GM19023 (cell line): ENCODE measurements at regions not wholly inside any gene's neighbourhood (a gene's known extent, or its start where the extent isn't known, plus 50 kb on each side); places are given as distances from the start of the nearest gene placed in this dataset.
"Not testable (repeated sequence)": the region's sequence is repeated elsewhere in the genome, so short reads cannot be mapped to it uniquely, and the experiment has no call there.

Experiments used
- ATAC-seq: cut with Tn5 transposase; IDR thresholded peaks from one replicate; pipeline ENCODE4 v1.9.1; 2021; ENCODE audit warnings: mild to moderate bottlenecking, moderate library complexity; ENCODE audit not compliant: unreplicated experiment

GRCh38 chr2:160721089-160722040 is 227.8 kb upstream of the RBMS1 start:
- ATAC-seq, result no peak

- no peak for ATAC-seq
These were observed 232.4 kb upstream of the RBMS1 start for GRCh38 chr2:160726046-160726445.

- no peak for ATAC-seq
These were observed 236.8 kb upstream of the RBMS1 start for GRCh38 chr2:160730296-160730995.

DNA sequence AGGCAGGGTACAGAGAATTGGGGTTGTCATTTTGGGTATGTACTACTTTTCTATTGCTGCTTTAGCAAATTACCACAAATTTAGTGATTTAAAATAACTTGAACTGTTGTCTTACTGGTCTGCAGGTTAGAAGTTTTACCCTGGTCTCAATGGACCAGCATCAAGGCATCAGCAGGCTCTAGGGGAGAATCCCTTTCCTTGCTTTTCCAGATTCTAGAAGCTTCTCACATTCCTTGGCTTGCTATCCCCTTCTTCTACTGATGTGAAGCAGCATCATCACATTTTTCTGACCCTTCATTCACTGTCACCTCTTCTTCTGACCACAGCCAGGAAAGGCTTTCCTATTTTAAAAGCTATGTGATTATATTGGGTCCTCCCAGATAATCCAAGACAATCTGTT is 237.8 kb upstream of the RBMS1 start:
- no peak for ATAC-seq

DNA sequence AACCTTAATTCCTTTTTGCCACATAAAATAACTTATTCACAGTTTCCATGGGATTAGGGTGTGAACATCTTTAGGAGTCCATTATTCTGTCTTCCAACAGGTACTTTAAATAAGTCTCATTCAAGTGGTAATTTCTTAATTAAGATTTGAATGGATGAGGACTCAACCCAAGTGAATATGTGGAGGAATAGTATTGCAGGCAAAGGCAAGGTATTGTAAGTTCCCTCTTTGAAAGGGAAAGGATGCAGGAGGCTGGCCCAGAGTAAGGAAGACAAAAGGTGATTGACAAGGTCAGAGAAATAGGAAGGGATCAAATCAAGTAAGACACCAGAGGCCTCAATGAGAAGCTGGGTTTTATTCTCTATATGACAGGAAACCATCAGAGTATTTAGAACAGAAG is 238.2 kb upstream of the RBMS1 start:
- no peak for ATAC-seq

DNA sequence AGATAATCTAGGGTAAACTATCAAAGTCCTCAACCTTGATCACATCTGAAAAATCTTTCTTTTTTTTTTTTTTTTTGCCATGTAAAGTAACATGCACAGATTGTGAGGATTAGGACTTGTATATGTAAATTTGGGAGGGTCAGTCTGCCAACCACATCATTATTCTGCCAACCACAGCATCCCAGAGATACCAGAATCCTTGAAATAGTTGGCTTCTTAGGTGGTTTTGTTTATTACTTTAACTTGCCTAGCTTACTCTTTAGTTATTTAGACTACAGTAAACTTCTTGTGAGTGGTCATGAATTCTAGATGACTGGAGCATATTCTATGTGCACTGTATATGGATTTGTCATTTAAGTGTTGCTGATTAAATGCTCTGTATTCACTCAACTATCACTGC is 242.1 kb upstream of the RBMS1 start:
- ATAC-seq, result no peak

- ATAC-seq, result no peak
These were observed 242.8 kb upstream of the RBMS1 start for GRCh38 chr2:160736148-160737028.

DNA sequence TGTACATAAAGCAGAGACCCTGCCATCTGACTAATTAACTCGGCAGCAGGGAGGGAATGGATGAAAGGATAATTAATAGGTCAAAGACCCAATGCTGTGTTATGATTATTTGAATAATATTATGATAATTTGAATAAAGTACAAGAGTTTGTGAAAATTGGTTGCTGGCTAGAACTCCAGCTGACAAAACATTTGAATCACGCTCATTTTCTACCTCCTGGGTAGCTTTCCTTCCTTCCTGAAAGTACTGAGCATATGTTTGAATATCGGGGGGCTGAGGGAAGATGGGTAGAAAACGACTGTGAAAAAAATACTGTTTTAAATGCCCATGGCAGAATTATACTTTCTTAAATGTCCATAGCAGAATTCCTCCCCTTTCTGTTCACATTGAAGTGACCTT is 243.6 kb upstream of the RBMS1 start:
- no peak for ATAC-seq

- ATAC-seq, result no peak
These were observed 247.7 kb upstream of the RBMS1 start for GRCh38 chr2:160741271-160741670.

GRCh38 chr2:160741815-160742214 is 248.2 kb upstream of the RBMS1 start:
- no peak for ATAC-seq

DNA sequence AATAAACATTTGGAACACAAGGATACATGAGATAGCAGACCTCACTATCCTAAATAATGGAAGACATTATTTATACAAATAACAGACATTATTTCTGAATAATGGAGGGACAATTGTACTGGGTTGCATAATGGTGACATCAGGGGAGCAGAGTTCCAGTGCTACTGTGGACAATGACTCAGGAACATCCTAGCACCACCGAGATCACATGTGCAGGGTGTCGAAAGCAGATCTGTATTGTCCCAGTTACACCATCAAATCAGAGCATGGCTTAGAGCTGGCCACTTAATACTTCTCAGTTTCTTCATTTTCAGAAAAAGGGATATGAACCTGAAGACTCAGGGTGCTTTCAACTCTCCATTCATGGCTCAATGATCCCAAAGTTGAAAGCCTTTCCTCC is 249.1 kb upstream of the RBMS1 start:
- ATAC-seq, result no peak

- no peak for ATAC-seq
These were observed 254.0 kb upstream of the RBMS1 start for GRCh38 chr2:160747501-160748170.

- ATAC-seq, result no peak
These were observed 257.4 kb upstream of the RBMS1 start for GRCh38 chr2:160751021-160751420.

DNA sequence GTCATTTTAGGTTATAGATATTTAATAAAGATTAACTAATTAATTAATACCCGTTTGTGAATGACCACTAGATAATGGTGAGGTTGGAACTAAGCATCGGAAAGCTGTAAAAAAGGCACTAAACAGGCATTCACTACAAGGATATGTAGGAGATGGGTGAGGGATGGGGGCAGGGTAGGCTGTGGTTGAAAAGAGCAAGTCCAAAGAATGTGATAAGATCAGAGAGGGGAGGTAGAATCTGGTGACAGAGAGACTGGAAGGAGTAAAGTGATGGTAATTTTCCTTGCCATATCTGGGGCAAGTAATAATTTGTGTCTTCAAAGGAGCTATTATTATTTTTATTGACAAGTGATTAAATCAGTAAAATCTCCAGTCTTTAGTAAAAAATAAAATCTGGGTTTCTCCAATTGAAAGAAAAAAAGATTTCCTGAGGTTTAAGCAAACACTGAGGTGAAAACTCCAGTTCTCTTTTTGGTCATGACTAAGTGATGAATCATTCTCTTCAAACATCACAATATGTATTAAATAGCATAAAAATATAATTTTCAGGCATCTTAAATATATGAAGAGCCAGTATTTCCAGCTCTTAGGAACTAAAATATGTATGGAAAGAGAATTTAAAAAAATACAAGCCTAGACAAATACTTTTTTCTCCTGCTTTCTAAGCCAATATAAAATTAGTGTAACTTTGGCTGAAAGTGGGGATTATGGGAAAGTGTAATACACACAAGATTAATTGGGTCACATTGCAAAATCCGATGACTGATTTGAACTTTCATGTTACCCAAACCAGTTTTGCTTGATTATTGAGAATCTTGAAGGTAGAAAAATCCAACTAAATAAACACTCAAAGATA is 259.1 kb upstream of the RBMS1 start:
- ATAC-seq, result no peak

- no peak for ATAC-seq
These were observed 259.7 kb upstream of the RBMS1 start for GRCh38 chr2:160753331-160753654.

DNA sequence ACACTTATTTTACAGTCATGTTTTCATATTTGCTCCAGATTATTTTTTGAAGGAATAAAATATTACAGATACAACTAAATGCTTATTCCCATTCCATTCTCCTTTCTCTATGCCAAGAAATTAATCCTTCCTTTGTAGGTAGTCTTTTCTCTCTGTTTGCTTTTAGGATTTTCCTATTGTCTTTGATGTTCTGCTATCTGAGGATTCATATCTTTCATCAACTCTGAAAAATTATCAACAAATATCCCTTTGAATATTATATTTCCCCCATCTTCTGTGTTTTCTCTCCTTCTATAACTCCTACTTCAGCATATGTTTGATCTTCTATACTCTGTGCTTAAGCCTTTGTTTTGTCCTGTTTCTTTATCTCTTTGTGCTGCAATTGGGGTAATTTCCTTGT is 260.4 kb upstream of the RBMS1 start:
- ATAC-seq, result no peak

DNA sequence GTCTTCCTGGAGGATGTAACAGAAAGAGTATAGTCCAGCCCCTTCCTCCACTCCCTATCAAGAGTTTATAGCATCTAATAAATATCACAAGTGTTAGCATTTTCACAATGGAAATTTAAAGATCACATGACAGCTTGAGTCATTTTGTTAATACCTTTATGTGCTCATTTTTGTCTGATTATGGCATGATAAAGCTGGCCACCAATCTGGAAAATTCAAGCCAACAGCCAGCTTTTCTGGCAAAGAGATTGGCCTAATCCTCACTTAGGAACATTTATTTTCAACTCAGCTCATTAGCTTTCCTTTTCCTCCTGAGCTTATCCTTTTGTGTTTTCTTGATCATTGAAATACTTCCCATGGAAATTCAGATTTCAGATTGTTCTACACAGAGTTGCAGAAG is 262.9 kb upstream of the RBMS1 start:
- no peak for ATAC-seq

DNA sequence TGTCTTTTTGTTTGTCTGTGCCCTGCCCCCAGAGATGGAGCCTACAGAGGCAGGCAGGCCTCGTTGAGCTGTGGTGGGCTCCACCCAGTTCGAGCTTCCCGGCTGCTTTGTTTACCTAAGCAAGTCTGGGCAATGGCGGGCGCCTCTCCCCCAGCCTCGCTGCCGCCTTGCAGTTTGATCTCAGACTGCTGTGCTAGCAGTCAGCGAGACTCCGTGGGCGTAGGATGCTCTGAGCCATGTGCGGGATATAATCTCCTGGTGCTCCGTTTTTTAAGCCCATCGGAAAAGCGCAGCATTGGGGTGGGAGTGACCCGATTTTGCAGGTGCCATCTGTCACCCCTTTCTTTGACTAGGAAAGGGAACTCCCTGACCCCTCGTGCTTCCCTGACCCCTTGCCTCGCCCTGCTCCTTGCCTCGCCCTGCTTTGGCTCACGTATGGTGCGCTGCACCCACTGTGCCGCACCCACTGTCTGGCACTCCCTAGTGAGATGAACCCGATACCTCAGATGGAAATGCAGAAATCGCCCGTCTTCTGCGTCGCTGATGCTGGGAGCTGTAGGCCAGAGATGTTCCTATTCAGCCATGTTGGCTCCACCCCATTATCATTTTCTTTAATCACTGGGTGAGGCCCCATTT is 269.0 kb upstream of the RBMS1 start:
- ATAC-seq, result not testable (repeated sequence)

DNA sequence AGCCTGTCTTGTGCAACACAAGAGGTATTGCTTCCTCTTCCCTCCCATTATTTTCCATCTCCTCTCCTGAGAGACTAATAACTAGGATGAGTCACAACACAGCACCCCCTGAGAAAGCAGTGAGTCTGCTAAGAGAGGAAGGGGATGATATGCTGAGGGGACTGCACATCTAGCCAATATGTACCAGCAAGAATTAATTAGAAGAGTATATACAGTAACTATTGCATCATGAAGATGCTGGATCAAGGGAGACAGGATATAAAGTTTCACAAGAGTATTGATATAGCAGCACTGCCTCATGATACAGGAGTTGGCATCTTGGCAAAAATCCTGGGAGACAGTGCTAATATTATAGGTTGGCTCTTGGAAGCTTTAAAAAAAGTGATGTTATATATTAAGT is 289.9 kb upstream of the RBMS1 start:
- no peak for ATAC-seq
